Type B pancreatic cell (in vitro differentiated cells): ENCODE measurements at regions not wholly inside any gene's neighbourhood (a gene's known extent, or its start where the extent isn't known, plus 50 kb on each side); places are given as distances from the start of the nearest gene placed in this dataset.
"Not testable (repeated sequence)": the region's sequence is repeated elsewhere in the genome, so short reads cannot be mapped to it uniquely, and the experiment has no call there.

Experiments used
- DNase-seq: peaks from one replicate; pipeline ENCODE4 v3.0.0; 2021; ENCODE audit warnings: mixed read lengths; ENCODE audit not compliant: unreplicated experiment; ENCODE audit errors: extremely low spot score
- H3K27ac Mint-ChIP-seq: 2 replicates; pipeline ENCODE4 v1.8.0; 2021; ENCODE audit warnings: mild to moderate bottlenecking, mixed read lengths
- H3K27me3 Mint-ChIP-seq: 2 replicates; pipeline ENCODE4 v1.8.0; 2021; ENCODE audit warnings: mixed read lengths
- H3K36me3 Mint-ChIP-seq: 2 replicates; pipeline ENCODE4 v1.8.0; 2021; ENCODE audit warnings: mixed read lengths
- H3K4me1 Mint-ChIP-seq: one replicate; pipeline ENCODE4 v1.8.0; 2021; ENCODE audit warnings: mixed read lengths; ENCODE audit not compliant: unreplicated experiment
- H3K4me3 Mint-ChIP-seq: 2 replicates; pipeline ENCODE4 v1.8.0; 2021; ENCODE audit warnings: mild to moderate bottlenecking, mixed read lengths
- H3K9me3 Mint-ChIP-seq: 2 replicates; pipeline ENCODE4 v1.8.0; 2021; ENCODE audit warnings: mixed read lengths
- TF ChIP-seq, protein P1 (sequence below): fragments of 200-600 bp; sonication (generic); conservative IDR thresholded peaks from 2 replicates; pipeline ENCODE4 v1.5.0; 2021; ENCODE audit warnings: antibody characterized with exemption, mild to moderate bottlenecking

DNA sequence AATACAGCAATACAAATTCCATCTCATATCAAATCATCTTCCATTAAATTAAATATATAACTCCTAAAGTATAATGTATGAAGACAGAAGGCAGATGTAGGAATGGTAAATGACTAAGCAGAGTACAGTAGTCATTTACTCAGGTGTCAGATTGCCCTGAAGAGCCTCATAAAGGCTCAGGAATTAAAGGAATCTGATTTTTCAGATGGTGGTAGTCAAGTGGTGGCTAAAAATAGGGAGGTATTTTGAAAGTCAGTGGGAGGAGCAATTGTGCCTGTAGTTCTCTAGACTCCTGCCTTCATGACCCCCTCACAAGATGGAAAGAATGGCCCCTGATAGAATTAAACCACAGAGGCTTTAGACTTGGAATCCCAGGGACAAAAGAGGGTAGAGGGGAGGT lies 142.7 kb upstream of the SYNPR start:
- Mint-ChIP-seq H3K9me3 (no peaks in the 10 kb centered on the region), H3K27ac (no peak overlapping the region), H3K27me3 (no peaks in the 10 kb centered on the region), H3K4me1 (no peaks in the 10 kb centered on the region), H3K36me3 (no peaks in the 10 kb centered on the region), H3K4me3 (no peak overlapping the region)
- TF ChIP-seq, protein P1, sequence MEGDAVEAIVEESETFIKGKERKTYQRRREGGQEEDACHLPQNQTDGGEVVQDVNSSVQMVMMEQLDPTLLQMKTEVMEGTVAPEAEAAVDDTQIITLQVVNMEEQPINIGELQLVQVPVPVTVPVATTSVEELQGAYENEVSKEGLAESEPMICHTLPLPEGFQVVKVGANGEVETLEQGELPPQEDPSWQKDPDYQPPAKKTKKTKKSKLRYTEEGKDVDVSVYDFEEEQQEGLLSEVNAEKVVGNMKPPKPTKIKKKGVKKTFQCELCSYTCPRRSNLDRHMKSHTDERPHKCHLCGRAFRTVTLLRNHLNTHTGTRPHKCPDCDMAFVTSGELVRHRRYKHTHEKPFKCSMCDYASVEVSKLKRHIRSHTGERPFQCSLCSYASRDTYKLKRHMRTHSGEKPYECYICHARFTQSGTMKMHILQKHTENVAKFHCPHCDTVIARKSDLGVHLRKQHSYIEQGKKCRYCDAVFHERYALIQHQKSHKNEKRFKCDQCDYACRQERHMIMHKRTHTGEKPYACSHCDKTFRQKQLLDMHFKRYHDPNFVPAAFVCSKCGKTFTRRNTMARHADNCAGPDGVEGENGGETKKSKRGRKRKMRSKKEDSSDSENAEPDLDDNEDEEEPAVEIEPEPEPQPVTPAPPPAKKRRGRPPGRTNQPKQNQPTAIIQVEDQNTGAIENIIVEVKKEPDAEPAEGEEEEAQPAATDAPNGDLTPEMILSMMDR, result no peak
- no peak for DNase-seq

DNA sequence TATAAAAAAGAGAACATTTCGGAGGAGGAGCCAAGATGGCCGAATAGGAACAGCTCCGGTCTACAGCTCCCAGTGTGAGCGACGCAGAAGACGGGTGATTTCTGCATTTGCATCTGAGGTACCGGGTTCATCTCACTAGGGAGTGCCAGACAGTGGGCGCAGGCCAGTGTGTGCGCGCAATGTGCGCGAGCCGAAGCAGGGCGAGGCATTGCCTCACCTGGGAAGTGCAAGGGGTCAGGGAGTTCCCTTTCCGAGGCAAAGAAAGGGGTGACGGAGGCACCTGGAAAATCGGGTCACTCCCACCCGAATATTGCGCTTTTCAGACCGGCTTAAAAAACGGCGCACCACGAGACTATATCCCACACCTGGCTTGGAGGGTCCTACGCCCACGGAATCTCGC lies 141.9 kb upstream of the SYNPR start:
- H3K36me3 Mint-ChIP-seq, H3K27me3 Mint-ChIP-seq, H3K4me1 Mint-ChIP-seq, DNase-seq, H3K9me3 Mint-ChIP-seq: not testable (repeated sequence)
- H3K4me3 Mint-ChIP-seq, result peak overlapping the region; percentile 84
- peak overlapping the region; percentile 50 for H3K27ac Mint-ChIP-seq

DNA sequence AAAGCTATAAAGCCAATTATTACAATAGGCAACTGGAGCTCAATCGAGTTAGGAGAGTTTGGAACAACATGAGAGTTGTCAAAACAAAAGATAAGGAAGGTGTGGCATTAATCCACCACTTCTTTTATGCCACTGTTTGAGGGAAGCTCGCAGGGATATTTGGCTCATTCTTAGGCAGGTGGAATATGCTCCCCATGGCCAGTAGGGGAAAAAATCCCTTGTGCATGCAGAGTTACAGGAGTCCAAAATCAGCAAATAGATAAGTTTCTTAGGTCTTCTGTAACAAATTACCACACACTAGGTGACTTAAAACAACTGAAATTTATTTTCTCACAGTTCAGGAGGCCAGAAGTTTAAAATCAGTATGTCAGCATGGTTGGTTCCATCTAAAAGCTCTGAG lies 135.4 kb upstream of the SYNPR start:
- no peaks in the 10 kb centered on the region for H3K36me3 Mint-ChIP-seq
- H3K9me3 Mint-ChIP-seq, result no peaks in the 10 kb centered on the region
- no peak for DNase-seq
- TF ChIP-seq, protein P1, result peak; percentile 48
- peaks cover 17% of the 10 kb centered on the region for H3K27me3 Mint-ChIP-seq
- no peaks in the 10 kb centered on the region for H3K4me1 Mint-ChIP-seq
- H3K4me3 Mint-ChIP-seq, result no peak overlapping the region
- no peak overlapping the region for H3K27ac Mint-ChIP-seq

DNA sequence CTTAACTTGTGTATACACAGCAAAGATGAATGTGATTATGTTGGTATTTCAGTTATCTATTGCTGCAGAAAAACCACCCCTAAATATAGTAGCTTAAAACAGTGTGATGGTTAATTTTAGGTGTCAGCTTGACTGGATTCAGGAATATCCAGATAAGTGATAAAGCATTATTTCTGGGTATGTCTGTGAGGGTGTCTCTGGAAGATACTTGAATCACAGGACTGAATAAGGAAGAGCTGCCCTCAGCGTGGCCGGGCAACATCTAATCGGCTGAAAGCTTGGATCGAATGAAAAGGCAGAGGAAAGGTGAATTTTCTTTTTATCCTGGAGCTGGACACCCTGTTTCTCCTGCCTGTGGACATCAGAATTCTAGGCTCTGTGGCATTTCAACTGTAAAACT lies 132.0 kb upstream of the SYNPR start:
- H3K27me3 Mint-ChIP-seq, result peaks cover 23% of the 10 kb centered on the region
- TF ChIP-seq, protein P1, result no peak
- no peak for DNase-seq
- H3K27ac Mint-ChIP-seq, result no peak overlapping the region
- no peaks in the 10 kb centered on the region for H3K36me3 Mint-ChIP-seq
- H3K4me1 Mint-ChIP-seq, result no peaks in the 10 kb centered on the region
- H3K4me3 Mint-ChIP-seq, result no peak overlapping the region
- no peaks in the 10 kb centered on the region for H3K9me3 Mint-ChIP-seq

DNA sequence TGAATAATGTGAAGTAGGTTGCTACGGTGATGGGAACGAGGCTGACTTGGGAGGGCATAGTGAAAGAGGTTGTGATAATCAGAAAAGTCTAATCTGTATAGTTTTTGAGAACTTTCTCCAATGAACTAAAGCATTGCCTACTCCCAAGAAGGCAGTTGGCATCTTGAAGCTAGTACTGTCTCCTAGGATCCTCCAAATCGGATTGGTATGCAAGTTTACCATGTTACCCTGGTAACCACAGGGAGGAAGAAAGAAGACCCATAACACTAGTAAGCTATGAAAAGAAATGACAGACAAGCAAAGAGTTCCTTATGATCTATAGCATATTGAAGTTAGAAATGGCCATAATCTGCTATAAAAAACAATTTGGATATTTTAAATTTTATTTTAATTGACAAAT lies 127.2 kb upstream of the SYNPR start:
- TF ChIP-seq, protein P1, result no peak
- DNase-seq, result no peak
- no peaks in the 10 kb centered on the region for H3K36me3 Mint-ChIP-seq
- no peaks in the 10 kb centered on the region for H3K4me1 Mint-ChIP-seq
- no peaks in the 10 kb centered on the region for H3K9me3 Mint-ChIP-seq
- no peak overlapping the region for H3K27ac Mint-ChIP-seq
- H3K4me3 Mint-ChIP-seq, result no peak overlapping the region
- peaks cover 10% of the 10 kb centered on the region for H3K27me3 Mint-ChIP-seq

DNA sequence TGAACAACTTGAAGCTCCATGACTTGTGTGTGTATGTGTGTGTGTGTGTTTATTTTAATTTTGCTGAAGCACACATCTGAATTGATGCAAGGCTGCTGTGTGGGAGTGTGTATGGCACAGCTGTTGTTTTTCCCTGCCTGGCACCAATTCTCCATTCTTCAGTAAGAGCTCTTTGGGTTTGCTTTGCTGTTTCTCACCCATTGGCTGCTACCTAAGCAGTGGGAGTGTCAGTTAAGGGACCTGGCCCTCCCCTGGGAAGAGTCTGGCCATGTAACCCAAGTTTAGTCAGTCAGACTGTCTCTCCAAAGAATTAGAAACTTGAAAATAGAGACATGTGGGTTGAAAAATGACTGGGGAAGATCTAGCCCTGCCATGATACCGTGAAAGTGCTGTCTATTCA lies 126.2 kb upstream of the SYNPR start:
- peaks cover 9% of the 10 kb centered on the region for H3K27me3 Mint-ChIP-seq
- no peak for DNase-seq
- H3K27ac Mint-ChIP-seq, result no peak overlapping the region
- H3K4me3 Mint-ChIP-seq, result no peak overlapping the region
- TF ChIP-seq, protein P1, result no peak
- H3K4me1 Mint-ChIP-seq, result no peaks in the 10 kb centered on the region
- H3K9me3 Mint-ChIP-seq, result no peaks in the 10 kb centered on the region
- H3K36me3 Mint-ChIP-seq, result no peaks in the 10 kb centered on the region
